ENCODE measurements at regions not wholly inside any gene's neighbourhood (a gene's known extent, or its start where the extent isn't known, plus 50 kb on each side); places are given as distances from the start of the nearest gene placed in this dataset.

DNA sequence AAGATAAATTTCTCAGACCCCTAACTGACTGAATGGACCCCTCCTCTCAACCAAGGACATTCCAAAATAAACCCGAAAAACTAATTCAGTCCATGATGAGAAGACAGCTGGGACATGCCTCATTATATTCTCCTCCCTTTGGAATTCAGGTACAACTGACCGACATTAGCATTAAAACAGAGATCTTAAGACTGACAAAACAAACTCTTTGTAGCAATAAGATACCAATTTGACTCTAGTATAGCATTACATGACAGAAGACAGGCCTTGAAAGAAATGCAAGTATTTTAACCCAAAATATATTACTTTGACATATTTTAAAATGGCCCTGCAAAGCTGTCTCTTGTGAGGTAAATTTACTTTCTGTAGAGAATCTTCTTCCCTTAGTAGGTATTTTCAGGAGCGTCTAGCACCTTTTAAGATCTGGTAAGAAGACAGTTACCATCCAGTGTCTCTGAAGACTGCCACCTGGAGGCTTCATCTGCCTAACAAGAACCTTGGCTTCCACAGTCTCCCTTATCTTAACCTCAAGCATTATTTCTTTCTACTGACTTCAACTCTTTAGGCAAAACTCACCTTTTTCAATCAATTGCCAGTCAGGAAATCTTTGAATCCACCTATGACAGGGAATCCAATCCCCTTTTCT is 957.5 kb downstream of the SLC6A15 start:
- TF ChIP-seq, protein P1, sequence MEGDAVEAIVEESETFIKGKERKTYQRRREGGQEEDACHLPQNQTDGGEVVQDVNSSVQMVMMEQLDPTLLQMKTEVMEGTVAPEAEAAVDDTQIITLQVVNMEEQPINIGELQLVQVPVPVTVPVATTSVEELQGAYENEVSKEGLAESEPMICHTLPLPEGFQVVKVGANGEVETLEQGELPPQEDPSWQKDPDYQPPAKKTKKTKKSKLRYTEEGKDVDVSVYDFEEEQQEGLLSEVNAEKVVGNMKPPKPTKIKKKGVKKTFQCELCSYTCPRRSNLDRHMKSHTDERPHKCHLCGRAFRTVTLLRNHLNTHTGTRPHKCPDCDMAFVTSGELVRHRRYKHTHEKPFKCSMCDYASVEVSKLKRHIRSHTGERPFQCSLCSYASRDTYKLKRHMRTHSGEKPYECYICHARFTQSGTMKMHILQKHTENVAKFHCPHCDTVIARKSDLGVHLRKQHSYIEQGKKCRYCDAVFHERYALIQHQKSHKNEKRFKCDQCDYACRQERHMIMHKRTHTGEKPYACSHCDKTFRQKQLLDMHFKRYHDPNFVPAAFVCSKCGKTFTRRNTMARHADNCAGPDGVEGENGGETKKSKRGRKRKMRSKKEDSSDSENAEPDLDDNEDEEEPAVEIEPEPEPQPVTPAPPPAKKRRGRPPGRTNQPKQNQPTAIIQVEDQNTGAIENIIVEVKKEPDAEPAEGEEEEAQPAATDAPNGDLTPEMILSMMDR (IDR thresholded peaks at IDR 0.05; ENCODE audit: borderline replicate concordance, extremely low read depth, insufficient read depth), result no peak
- intact Hi-C loops (cut with DNase I), result no loop called here
- no peaks in the 10 kb centered on the region for H3K36me3 ChIP-seq (ENCODE audit: control insufficient read depth in 2 of 3, insufficient read depth in 3 of 3, low read length in 3 of 3)
- DNase-seq (peak in 1 of 5 donors; percentile 6), FAIRE-seq (no peak)
- no peaks in the 10 kb centered on the region for H3K27me3 ChIP-seq (ENCODE audit: control insufficient read depth, insufficient read depth, low read length)
- no peak overlapping the region for H3K27ac ChIP-seq (ENCODE audit: low read depth in 2 of 2, low read length in 2 of 2)
- H3K4me3 ChIP-seq (ENCODE audit: low read length in 3 of 3), result no peak overlapping the region
- no peaks in the 10 kb centered on the region for H3K9me3 ChIP-seq (ENCODE audit: control insufficient read depth in 2 of 3, insufficient read depth in 1 of 3, low read length in 3 of 3)
- H3K4me1 ChIP-seq (ENCODE audit: control insufficient read depth in 2 of 3, insufficient read depth in 2 of 3, low read depth in 1 of 3, low read length in 3 of 3), result no peaks in the 10 kb centered on the region
- H3K9ac ChIP-seq (ENCODE audit: low read length in 3 of 3), result no peak overlapping the region

DNA sequence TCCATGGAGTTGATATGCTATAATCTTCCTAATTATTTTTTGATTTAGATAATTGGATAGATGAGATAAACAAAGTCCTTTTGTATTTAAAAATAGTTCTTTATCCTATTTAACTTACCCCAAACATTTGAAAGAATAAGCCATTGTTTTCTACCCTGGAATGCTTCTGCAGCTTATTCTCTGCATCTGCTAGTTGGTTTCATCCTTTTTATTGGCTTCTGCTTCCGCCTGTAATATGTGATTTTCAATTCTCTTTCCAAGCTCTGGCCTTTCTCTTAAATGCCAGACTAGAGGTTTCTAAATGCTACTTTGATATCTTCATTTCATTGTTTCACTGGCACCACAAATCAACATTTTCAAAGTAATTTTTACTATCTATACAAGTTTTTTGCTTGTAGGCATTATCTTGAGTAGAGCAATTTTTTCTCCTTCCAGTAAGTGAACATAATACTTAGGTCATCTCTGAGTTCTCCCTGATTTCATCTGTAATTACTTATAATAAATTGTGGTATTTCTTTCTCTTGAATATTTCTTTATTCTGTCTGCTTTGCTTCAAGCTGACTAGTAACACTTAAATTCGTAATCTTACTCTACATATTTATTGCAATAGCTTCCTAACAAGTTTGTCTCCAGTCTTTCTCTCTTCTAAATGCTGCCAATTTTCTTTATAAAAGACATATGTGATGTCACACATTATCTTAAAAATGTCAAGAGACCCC is 958.4 kb downstream of the SLC6A15 start:
- FAIRE-seq (no peak), DNase-seq (peak in 1 of 5 donors; percentile 39)
- H3K9me3 ChIP-seq (ENCODE audit: control insufficient read depth in 2 of 3, insufficient read depth in 1 of 3, low read length in 3 of 3), result no peaks in the 10 kb centered on the region
- H3K9ac ChIP-seq (ENCODE audit: low read length in 3 of 3), result no peak overlapping the region
- no peak overlapping the region for H3K27ac ChIP-seq (ENCODE audit: low read depth in 2 of 2, low read length in 2 of 2)
- no peaks in the 10 kb centered on the region for H3K27me3 ChIP-seq (ENCODE audit: control insufficient read depth, insufficient read depth, low read length)
- no peaks in the 10 kb centered on the region for H3K36me3 ChIP-seq (ENCODE audit: control insufficient read depth in 2 of 3, insufficient read depth in 3 of 3, low read length in 3 of 3)
- no peaks in the 10 kb centered on the region for H3K4me1 ChIP-seq (ENCODE audit: control insufficient read depth in 2 of 3, insufficient read depth in 2 of 3, low read depth in 1 of 3, low read length in 3 of 3)
- H3K4me3 ChIP-seq (ENCODE audit: low read length in 3 of 3), result no peak overlapping the region
- intact Hi-C loops (cut with DNase I), result no loop called here
- TF ChIP-seq, protein P1 (IDR thresholded peaks at IDR 0.05; ENCODE audit: borderline replicate concordance, extremely low read depth, insufficient read depth), result no peak

DNA sequence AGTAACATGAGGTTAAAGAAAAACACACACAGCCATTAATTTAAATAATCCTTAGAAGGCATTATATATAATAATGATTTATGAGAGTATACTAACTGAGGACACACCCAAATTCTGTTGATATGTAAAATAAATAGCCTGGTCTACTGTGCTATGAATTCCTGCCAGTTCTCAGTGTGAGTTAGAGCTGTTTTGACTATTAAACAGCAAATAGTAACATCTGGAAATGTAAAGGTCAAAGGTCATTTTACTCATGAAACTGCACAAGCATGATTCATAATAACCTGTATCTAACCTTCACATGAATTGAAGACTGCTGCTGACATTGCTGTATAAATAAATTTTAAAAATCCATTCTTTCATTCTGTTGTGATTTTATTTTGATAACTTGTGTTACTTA is 966.7 kb downstream of the SLC6A15 start:
- Histone ChIP-seq H3K4me1 (ENCODE audit: control insufficient read depth in 2 of 3, insufficient read depth in 2 of 3, low read depth in 1 of 3, low read length in 3 of 3) (no peaks in the 10 kb centered on the region), H3K27ac (ENCODE audit: low read depth in 2 of 2, low read length in 2 of 2) (no peak overlapping the region), H3K36me3 (ENCODE audit: control insufficient read depth in 2 of 3, insufficient read depth in 3 of 3, low read length in 3 of 3) (no peaks in the 10 kb centered on the region), H3K9ac (ENCODE audit: low read length in 3 of 3) (no peak overlapping the region), H3K9me3 (ENCODE audit: control insufficient read depth in 2 of 3, insufficient read depth in 1 of 3, low read length in 3 of 3) (no peaks in the 10 kb centered on the region), H3K4me3 (ENCODE audit: low read length in 3 of 3) (no peak overlapping the region), H3K27me3 (ENCODE audit: control insufficient read depth, insufficient read depth, low read length) (no peaks in the 10 kb centered on the region)
- intact Hi-C loops (cut with DNase I), result no loop called here
- DNase-seq (peak in 2 of 5 donors; percentile 10 to 13), FAIRE-seq (no peak)
- TF ChIP-seq, protein P1 (IDR thresholded peaks at IDR 0.05; ENCODE audit: borderline replicate concordance, extremely low read depth, insufficient read depth), result no peak
